Endodermal cell (in vitro differentiated cells): ENCODE measurements at regions not wholly inside any gene's neighbourhood (a gene's known extent, or its start where the extent isn't known, plus 50 kb on each side); places are given as distances from the start of the nearest gene placed in this dataset.

ENCODE experiments used
- DNase-seq: peaks from one replicate; pipeline ENCODE4 v3.0.0-alpha.2; 2017
- H3K27ac ChIP-seq: 2 replicates; pipeline ENCODE4 v1.5.1; 2013; ENCODE audit warnings: mild to moderate bottlenecking, low read depth, low read length, moderate library complexity
- H3K27me3 ChIP-seq: 2 replicates; pipeline ENCODE4 v1.6.1; 2013; ENCODE audit warnings: mild to moderate bottlenecking, low read length, moderate library complexity; ENCODE audit not compliant: insufficient read depth, control insufficient read depth, poor library complexity, severe bottlenecking
- H3K36me3 ChIP-seq: 2 replicates; pipeline ENCODE4 v1.7.0; 2013; ENCODE audit warnings: mild to moderate bottlenecking, low read length, moderate library complexity; ENCODE audit not compliant: control insufficient read depth, insufficient read depth
- H3K4me1 ChIP-seq: one replicate; pipeline ENCODE4 v1.7.0; 2013; ENCODE audit warnings: low read length; ENCODE audit not compliant: control insufficient read depth, insufficient read depth
- H3K4me3 ChIP-seq: 2 replicates; pipeline ENCODE4 v1.5.1; 2013; ENCODE audit warnings: mild to moderate bottlenecking, low read length, moderate library complexity
- H3K9ac ChIP-seq: 2 replicates; pipeline ENCODE4 v1.6.1; 2013; ENCODE audit warnings: mild to moderate bottlenecking, low read length, moderate library complexity; ENCODE audit not compliant: poor library complexity, severe bottlenecking; ENCODE audit errors: extremely low read depth
- H3K9me3 ChIP-seq: 2 replicates; pipeline ENCODE4 v1.6.1; 2013; ENCODE audit warnings: mild to moderate bottlenecking, low read length, moderate library complexity; ENCODE audit not compliant: control insufficient read depth
- H3K27ac Mint-ChIP-seq: 2 replicates; pipeline ENCODE4 v1.8.0; 2020; ENCODE audit warnings: mixed read lengths
- H3K27me3 Mint-ChIP-seq: 2 replicates; pipeline ENCODE4 v1.8.0; 2021; ENCODE audit warnings: mild to moderate bottlenecking, mixed read lengths; ENCODE audit not compliant: insufficient read depth
- H3K36me3 Mint-ChIP-seq: 2 replicates; pipeline ENCODE4 v1.8.0; 2020; ENCODE audit warnings: low read depth, mixed read lengths
- H3K4me1 Mint-ChIP-seq: 2 replicates; pipeline ENCODE4 v1.8.0; 2020; ENCODE audit warnings: mixed read lengths
- H3K4me3 Mint-ChIP-seq: 2 replicates; pipeline ENCODE4 v1.8.0; 2020; ENCODE audit warnings: mild to moderate bottlenecking, moderate library complexity, mixed read lengths
- H3K9me3 Mint-ChIP-seq: 2 replicates; pipeline ENCODE4 v1.8.0; 2020; ENCODE audit warnings: mild to moderate bottlenecking, mixed read lengths
- WGBS, 2 experiments: methylation state at CpG; one replicate each; pipeline versions ENCODE4 v1.1.5 to v1.1.7; 2013; ENCODE audit warnings: missing lambda C conversion rate in 2 of 2, mixed read lengths in 1 of 2; ENCODE audit not compliant: insufficient coverage in 1 of 2, insufficient read length in 1 of 2; 5-methylcytosine and 5-hydroxymethylcytosine counted together
- TF ChIP-seq, protein P1 (sequence below): fragments of 200-600 bp; sonication (generic); conservative IDR thresholded peaks from 2 replicates; pipeline ENCODE4 v1.5.0; 2021; ENCODE audit warnings: antibody characterized with exemption, mild to moderate bottlenecking

DNA sequence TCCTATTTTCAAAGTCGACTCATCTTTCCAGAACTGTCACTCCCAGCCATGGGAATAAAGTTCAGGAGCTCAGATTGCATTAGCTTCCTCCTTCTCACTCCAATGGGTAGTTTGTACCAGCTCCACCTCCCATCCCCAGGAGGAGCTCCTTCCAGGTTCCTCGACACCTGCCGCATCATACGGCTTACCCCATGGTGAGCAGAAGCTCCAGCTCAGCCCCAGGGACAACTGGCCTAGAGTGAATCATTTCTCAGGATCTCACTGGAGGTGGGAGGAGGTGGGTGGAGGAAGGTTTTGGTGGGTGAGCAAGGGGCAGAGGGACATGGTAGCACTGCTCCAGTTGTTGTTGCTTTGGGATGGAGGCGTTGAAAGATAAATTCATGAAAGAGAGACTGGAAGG, 196.3 kb upstream of the PKDCC start:
- no peaks in the 10 kb centered on the region for H3K9me3 ChIP-seq
- TF ChIP-seq, protein P1, sequence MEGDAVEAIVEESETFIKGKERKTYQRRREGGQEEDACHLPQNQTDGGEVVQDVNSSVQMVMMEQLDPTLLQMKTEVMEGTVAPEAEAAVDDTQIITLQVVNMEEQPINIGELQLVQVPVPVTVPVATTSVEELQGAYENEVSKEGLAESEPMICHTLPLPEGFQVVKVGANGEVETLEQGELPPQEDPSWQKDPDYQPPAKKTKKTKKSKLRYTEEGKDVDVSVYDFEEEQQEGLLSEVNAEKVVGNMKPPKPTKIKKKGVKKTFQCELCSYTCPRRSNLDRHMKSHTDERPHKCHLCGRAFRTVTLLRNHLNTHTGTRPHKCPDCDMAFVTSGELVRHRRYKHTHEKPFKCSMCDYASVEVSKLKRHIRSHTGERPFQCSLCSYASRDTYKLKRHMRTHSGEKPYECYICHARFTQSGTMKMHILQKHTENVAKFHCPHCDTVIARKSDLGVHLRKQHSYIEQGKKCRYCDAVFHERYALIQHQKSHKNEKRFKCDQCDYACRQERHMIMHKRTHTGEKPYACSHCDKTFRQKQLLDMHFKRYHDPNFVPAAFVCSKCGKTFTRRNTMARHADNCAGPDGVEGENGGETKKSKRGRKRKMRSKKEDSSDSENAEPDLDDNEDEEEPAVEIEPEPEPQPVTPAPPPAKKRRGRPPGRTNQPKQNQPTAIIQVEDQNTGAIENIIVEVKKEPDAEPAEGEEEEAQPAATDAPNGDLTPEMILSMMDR: no peak
- H3K4me3 Mint-ChIP-seq: no peak overlapping the region
- H3K27ac Mint-ChIP-seq: no peak overlapping the region
- H3K4me1 ChIP-seq: no peaks in the 10 kb centered on the region
- H3K9me3 Mint-ChIP-seq: no peaks in the 10 kb centered on the region
- no peak overlapping the region for H3K4me3 ChIP-seq
- no peak overlapping the region for H3K9ac ChIP-seq
- H3K27me3 ChIP-seq: peaks cover 48% of the 10 kb centered on the region
- no peaks in the 10 kb centered on the region for H3K36me3 ChIP-seq
- WGBS, 2 experiments: 82 to 100% methylated on average over 1 to 5 of the region's 5 CpGs
- H3K27me3 Mint-ChIP-seq: peaks cover 45% of the 10 kb centered on the region
- H3K4me1 Mint-ChIP-seq: peaks cover 9% of the 10 kb centered on the region
- H3K27ac ChIP-seq: no peak overlapping the region
- DNase-seq: no peak
- H3K36me3 Mint-ChIP-seq: no peaks in the 10 kb centered on the region

DNA sequence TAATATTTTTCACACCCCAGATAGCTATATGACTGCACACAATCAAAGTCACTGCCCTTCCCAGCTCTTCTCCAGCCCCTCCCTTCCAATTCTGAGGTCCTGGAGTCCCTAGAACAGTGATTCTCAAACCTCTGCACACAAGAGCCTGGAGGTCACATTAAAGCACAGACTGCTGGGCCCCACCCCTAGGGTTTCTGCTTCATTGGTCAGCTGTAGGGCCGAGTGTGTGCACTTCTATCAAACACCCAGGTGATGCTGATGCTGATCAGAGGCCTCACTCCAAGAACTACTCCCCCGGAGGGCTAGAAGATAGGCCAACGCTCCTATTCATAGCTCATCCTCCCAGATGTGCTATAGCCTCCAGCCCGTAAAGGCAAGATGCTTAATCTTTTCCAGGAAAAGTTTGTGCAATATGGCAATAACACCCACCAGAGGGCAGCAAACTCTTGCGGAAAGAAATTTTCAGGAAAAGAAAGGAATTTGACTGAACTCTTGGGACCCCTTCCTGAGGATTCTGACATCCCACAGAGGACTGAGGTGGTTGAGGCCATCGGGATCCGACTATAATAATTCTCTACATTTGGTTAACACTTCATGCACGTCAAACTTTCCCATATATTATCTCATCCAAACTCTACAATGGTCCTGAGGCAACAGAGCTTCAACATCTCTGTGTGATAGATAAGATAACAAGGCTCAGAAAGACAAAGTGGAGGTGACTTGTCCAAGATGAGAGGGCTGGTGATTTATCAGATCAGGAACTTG, 194.2 kb upstream of the PKDCC start:
- H3K27ac ChIP-seq: no peak overlapping the region
- no peaks in the 10 kb centered on the region for H3K36me3 ChIP-seq
- TF ChIP-seq, protein P1: peak; percentile 92
- Mint-ChIP-seq H3K36me3 (no peaks in the 10 kb centered on the region), H3K27me3 (peaks cover 27% of the 10 kb centered on the region), H3K4me1 (peaks cover 9% of the 10 kb centered on the region), H3K9me3 (no peaks in the 10 kb centered on the region), H3K27ac (no peak overlapping the region), H3K4me3 (no peak overlapping the region)
- DNase-seq: peak; percentile 87
- H3K9me3 ChIP-seq: no peaks in the 10 kb centered on the region
- no peak overlapping the region for H3K4me3 ChIP-seq
- WGBS, 2 experiments: 28% methylated on average over 5 to 8 of the region's 8 CpGs
- H3K27me3 ChIP-seq: peaks cover 27% of the 10 kb centered on the region
- H3K4me1 ChIP-seq: no peaks in the 10 kb centered on the region
- no peak overlapping the region for H3K9ac ChIP-seq

DNA sequence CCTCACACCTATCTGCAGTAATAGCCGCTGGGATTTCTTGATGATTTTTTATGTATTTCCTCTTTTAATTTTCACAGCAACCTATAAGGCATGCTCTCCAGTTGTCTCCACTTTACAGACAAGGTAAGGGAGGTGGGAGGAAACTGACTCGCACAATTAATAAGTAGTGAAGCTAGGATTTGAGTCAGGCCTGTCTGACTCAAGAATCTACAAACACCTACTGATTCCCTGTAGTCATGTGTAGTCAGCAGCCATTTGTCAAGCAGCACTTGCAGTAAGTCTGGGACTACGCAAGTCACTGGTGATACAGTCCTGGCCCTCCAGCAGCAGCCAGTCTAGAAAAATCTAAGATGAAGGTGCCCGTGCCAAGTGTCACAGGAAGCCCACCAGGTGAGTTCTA, 193.6 kb upstream of the PKDCC start:
- no peaks in the 10 kb centered on the region for H3K4me1 ChIP-seq
- 90 to 93% methylated on average over 2 to 4 of the region's 4 CpGs for WGBS, 2 experiments
- no peak overlapping the region for H3K4me3 ChIP-seq
- no peak overlapping the region for H3K4me3 Mint-ChIP-seq
- TF ChIP-seq, protein P1: no peak
- no peaks in the 10 kb centered on the region for H3K9me3 Mint-ChIP-seq
- H3K27me3 ChIP-seq: peaks cover 23% of the 10 kb centered on the region
- no peak overlapping the region for H3K9ac ChIP-seq
- H3K36me3 Mint-ChIP-seq: no peaks in the 10 kb centered on the region
- H3K27ac Mint-ChIP-seq: no peak overlapping the region
- no peak for DNase-seq
- H3K27ac ChIP-seq: no peak overlapping the region
- H3K4me1 Mint-ChIP-seq: peaks cover 9% of the 10 kb centered on the region
- no peaks in the 10 kb centered on the region for H3K9me3 ChIP-seq
- peaks cover 26% of the 10 kb centered on the region for H3K27me3 Mint-ChIP-seq
- no peaks in the 10 kb centered on the region for H3K36me3 ChIP-seq
